Activated B cell treated with CpG ODN at 0.5 μM for 24 hours (primary cell): ENCODE measurements at regions not wholly inside any gene's neighbourhood (a gene's known extent, or its start where the extent isn't known, plus 50 kb on each side); places are given as distances from the start of the nearest gene placed in this dataset.

ENCODE experiments used
- ATAC-seq: fragments of 200-7000 bp; cut with Tn5 transposase; one replicate; pipeline ENCODE4 v1.10.0; 2021; ENCODE audit warnings: low read depth, mild to moderate bottlenecking, moderate library complexity
- CTCF ChIA-PET: fragments of 350-600 bp; sonication (Branson Sonifier 250); formaldehyde crosslinking; loops from one replicate; lab custom pipeline; 2021; ENCODE audit warnings: antibody characterized with exemption; lab: Charles Lee
- POLR2A ChIA-PET: fragments of 350-600 bp; sonication (Branson Sonifier 250); formaldehyde crosslinking; loops from one replicate; lab custom pipeline; 2021; ENCODE audit warnings: antibody characterized with exemption; lab: Charles Lee
- DNase-seq: peaks from one replicate; pipeline ENCODE4 v3.0.0; 2022
- H3K27ac Mint-ChIP-seq: one replicate; pipeline ENCODE4 v1.8.0; 2020; ENCODE audit warnings: mixed read lengths
- H3K27me3 Mint-ChIP-seq: one replicate; pipeline ENCODE4 v1.8.0; 2021; ENCODE audit warnings: mixed read lengths
- H3K36me3 Mint-ChIP-seq: one replicate; pipeline ENCODE4 v1.8.0; 2021; ENCODE audit warnings: low read depth, mixed read lengths
- H3K4me1 Mint-ChIP-seq: one replicate; pipeline ENCODE4 v1.8.0; 2021; ENCODE audit warnings: mixed read lengths
- H3K4me3 Mint-ChIP-seq: one replicate; pipeline ENCODE4 v1.8.0; 2020; ENCODE audit warnings: mild to moderate bottlenecking, mixed read lengths
- H3K9me3 Mint-ChIP-seq: one replicate; pipeline ENCODE4 v1.8.0; 2020; ENCODE audit warnings: mixed read lengths
- CTCF ChIP-seq: fragments of 200-600 bp; IDR thresholded peaks from one replicate; pipeline ENCODE4 v1.8.0; 2022; ENCODE audit warnings: antibody characterized with exemption, mild to moderate bottlenecking
- intact Hi-C: fragments of 100-400 bp; cut with micrococcal nuclease; formaldehyde crosslinking; loops from one replicate; pipeline ENCODE4 v1.15.1; 2024

DNA sequence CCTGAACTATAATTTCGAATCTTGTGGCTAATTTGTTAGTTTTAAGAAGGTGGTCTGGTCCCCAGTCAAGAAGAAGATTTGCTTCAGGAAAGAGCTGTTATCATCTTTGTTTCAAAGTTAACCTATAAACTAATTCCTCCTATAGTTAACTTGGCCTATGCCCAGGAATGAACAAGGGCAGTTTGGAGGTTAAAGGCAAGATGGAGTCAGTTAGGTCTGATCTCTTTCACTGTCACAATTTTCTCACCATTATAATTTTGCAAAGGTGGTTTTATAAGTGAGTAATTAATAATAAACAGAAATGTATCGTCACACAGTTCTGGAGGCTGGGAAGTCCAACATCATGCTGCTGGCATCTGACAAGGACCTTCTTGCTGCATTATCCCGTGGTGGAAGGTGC is 238.6 kb downstream of the PIK3R1 start:
- no peak for TF ChIP-seq CTCF
- Mint-ChIP-seq H3K4me3 (no peak overlapping the region), H3K4me1 (no peaks in the 10 kb centered on the region), H3K36me3 (no peaks in the 10 kb centered on the region), H3K9me3 (no peaks in the 10 kb centered on the region), H3K27ac (no peak overlapping the region), H3K27me3 (no peaks in the 10 kb centered on the region)
- no peak for ATAC-seq
- ChIA-PET CTCF (no interaction called here), POLR2A (interaction anchor here (0.6 kb wide), 1 partner anchor 1343 kb away, joined by 3 read pairs; no protein-coding TSS in a partner anchor)
- intact Hi-C loops = no loop called here
- DNase-seq = no peak

DNA sequence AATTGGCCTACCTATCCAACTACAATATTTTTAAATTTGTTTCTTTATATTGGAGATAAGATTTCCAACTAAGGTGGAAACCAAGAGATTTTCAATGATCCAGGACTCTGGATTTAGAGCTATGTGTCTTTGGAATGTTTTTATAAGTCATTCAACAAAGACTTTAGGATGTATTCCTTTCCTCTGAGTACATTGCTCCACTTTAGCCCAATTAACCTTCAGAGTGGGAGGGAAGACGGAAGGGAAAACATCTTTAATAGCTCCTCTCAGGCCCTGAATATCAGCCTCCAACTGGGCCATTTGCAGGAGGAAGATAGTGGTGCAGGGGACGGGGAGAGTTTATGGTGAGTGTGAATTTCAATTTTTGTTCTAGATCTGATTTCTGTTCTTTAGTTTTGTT is 239.2 kb downstream of the PIK3R1 start:
- ChIA-PET POLR2A (interaction anchor here (0.6 kb wide), 1 partner anchor 1343 kb away, joined by 3 read pairs; no protein-coding TSS in a partner anchor), CTCF (no interaction called here)
- Mint-ChIP-seq H3K9me3 (no peaks in the 10 kb centered on the region), H3K4me3 (no peak overlapping the region), H3K27me3 (no peaks in the 10 kb centered on the region), H3K27ac (no peak overlapping the region), H3K36me3 (no peaks in the 10 kb centered on the region), H3K4me1 (no peaks in the 10 kb centered on the region)
- intact Hi-C loops = no loop called here
- TF ChIP-seq CTCF = no peak
- DNase-seq (no peak), ATAC-seq (no peak)

DNA sequence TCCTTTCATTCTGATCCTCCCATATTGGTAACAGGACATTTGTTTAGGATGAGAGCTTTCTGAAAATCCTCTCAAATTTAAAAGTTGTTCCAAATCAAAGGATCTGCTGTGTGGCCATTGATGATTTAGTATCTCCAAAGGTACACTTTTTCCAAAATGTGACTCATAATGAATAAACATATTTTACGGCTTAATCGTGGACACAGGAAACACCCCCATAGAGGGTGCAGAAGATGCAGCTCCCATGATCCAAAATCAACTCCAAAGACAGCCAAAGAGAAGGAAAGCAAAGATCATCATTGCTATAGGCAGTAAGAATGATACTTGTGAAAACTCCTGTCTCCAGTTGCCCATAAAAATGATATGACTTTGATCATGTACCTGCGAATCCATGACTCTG is 239.7 kb downstream of the PIK3R1 start:
- H3K4me3 Mint-ChIP-seq = no peak overlapping the region
- POLR2A ChIA-PET = no interaction called here
- no peaks in the 10 kb centered on the region for H3K4me1 Mint-ChIP-seq
- CTCF ChIA-PET = interaction anchor here (3.0 kb wide), 1 partner anchor 169 kb away, joined by 15 read pairs; no protein-coding TSS in a partner anchor
- H3K9me3 Mint-ChIP-seq = no peaks in the 10 kb centered on the region
- H3K27ac Mint-ChIP-seq = no peak overlapping the region
- no peak for ATAC-seq
- no peak for TF ChIP-seq CTCF
- intact Hi-C loops = no loop called here
- DNase-seq = no peak
- no peaks in the 10 kb centered on the region for H3K36me3 Mint-ChIP-seq
- H3K27me3 Mint-ChIP-seq = no peaks in the 10 kb centered on the region

GRCh38 chr5:68456756-68457217 is 241.2 kb downstream of the PIK3R1 start:
- POLR2A ChIA-PET = no interaction called here
- ATAC-seq (no peak), DNase-seq (no peak)
- Mint-ChIP-seq H3K36me3 (no peaks in the 10 kb centered on the region), H3K27me3 (no peaks in the 10 kb centered on the region), H3K4me1 (no peaks in the 10 kb centered on the region), H3K27ac (no peak overlapping the region), H3K9me3 (no peaks in the 10 kb centered on the region), H3K4me3 (no peak overlapping the region)
- intact Hi-C loops = no loop called here
- CTCF ChIA-PET = interaction anchor here (0.9 to 3.0 kb wide), 2 partner anchors 170 to 551 kb away, joined by 3 to 15 read pairs; no protein-coding TSS in a partner anchor
- TF ChIP-seq CTCF = no peak

- DNase-seq (no peak), ATAC-seq (no peak)
- Mint-ChIP-seq H3K27ac (no peak overlapping the region), H3K4me1 (no peaks in the 10 kb centered on the region), H3K9me3 (no peaks in the 10 kb centered on the region), H3K36me3 (no peaks in the 10 kb centered on the region), H3K27me3 (no peaks in the 10 kb centered on the region), H3K4me3 (no peak overlapping the region)
- ChIA-PET POLR2A (no interaction called here), CTCF (interaction anchor here (3.0 kb wide), 1 partner anchor 171 kb away, joined by 15 read pairs; no protein-coding TSS in a partner anchor)
- no peak for TF ChIP-seq CTCF
- intact Hi-C loops = no loop called here
Measured at GRCh38 chr5:68457285-68457684, 241.7 kb downstream of the PIK3R1 start.
